Spleen (tissue), 7 donors: ENCODE measurements at regions not wholly inside any gene's neighbourhood (a gene's known extent, or its start where the extent isn't known, plus 50 kb on each side); places are given as distances from the start of the nearest gene placed in this dataset.

ENCODE experiments used
- CTCF ChIP-seq, 11 experiments: fragments of 200-600 bp in 7 of 11; fragments of 450-650 bp in 4 of 11; sonication (generic) in 4 of 11; IDR thresholded peaks in 8 of 11; conservative IDR thresholded peaks in 3 of 11; 1 replicate in 7 of 11; 2 replicates in 4 of 11; pipeline versions ENCODE4 v1.4.0 to v1.8.0; 2016 to 2021; ENCODE audit warnings: antibody characterized with exemption in 11 of 11, inconsistent platforms in 4 of 11, mild to moderate bottlenecking in 1 of 11
- POLR2A ChIP-seq, 3 donors: fragments of 450-650 bp; IDR thresholded peaks; one replicate each; pipeline ENCODE4 v1.5.1; 2017; ENCODE audit warnings: antibody characterized with exemption in 3 of 3, mild to moderate bottlenecking in 1 of 3
- POLR2AphosphoS5 ChIP-seq, 3 donors: sonication (generic); formaldehyde crosslinking; IDR thresholded peaks; one replicate each; pipeline ENCODE4 v1.5.1; 2017; ENCODE audit warnings: antibody characterized with exemption in 3 of 3
- donor health status: DM: no; HTN: no; CAD: no; lungs with moderate emphysema.
- donor health status: DM: no; HTN: no; CAD: no.
- donor health status: DM: no; HTN: no; CAD: no.

- no peak for TF ChIP-seq CTCF (IDR thresholded peaks at IDR 0.05 in 8 of 11, conservative IDR thresholded peaks at IDR 0.05 in 3 of 11)
- no peak for TF ChIP-seq POLR2A (IDR thresholded peaks at IDR 0.05)
- no peak for TF ChIP-seq POLR2AphosphoS5 (IDR thresholded peaks at IDR 0.05)
Observed at GRCh38 chr2:215758691-215759090, 254.7 kb downstream of the MREG start.
